Subcutaneous abdominal adipose tissue (tissue), 5 donors: ENCODE measurements at regions not wholly inside any gene's neighbourhood (a gene's known extent, or its start where the extent isn't known, plus 50 kb on each side); places are given as distances from the start of the nearest gene placed in this dataset.

ENCODE experiments used
- H3K27ac ChIP-seq: one replicate; pipeline ENCODE4 v1.7.0; 2013; ENCODE audit warnings: low read depth, mild to moderate bottlenecking, inconsistent platforms, low read length, moderate library complexity
- H3K27me3 ChIP-seq, 5 donors: one replicate each; pipeline ENCODE4 v1.7.0; 2013; ENCODE audit warnings: low read length in 5 of 5, inconsistent platforms in 1 of 5; ENCODE audit not compliant: control insufficient read depth in 5 of 5, insufficient read depth in 4 of 5
- H3K36me3 ChIP-seq, 5 donors: one replicate each; pipeline ENCODE4 v1.7.0; 2013; ENCODE audit warnings: low read length in 5 of 5; ENCODE audit not compliant: control insufficient read depth in 5 of 5, insufficient read depth in 5 of 5
- H3K4me1 ChIP-seq, 5 donors: one replicate each; pipeline ENCODE4 v1.7.0; 2013; ENCODE audit warnings: low read length in 5 of 5, mild to moderate bottlenecking in 3 of 5, moderate library complexity in 1 of 5; ENCODE audit not compliant: control insufficient read depth in 5 of 5, insufficient read depth in 5 of 5
- H3K4me3 ChIP-seq, 5 donors: one replicate each; pipeline ENCODE4 v1.7.0; 2013; ENCODE audit warnings: low read length in 5 of 5, low read depth in 1 of 5
- H3K9ac ChIP-seq, 5 donors: one replicate each; pipeline ENCODE4 v1.7.0; 2013; ENCODE audit warnings: low read length in 5 of 5, mild to moderate bottlenecking in 4 of 5, moderate library complexity in 3 of 5
- H3K9me3 ChIP-seq, 5 donors: one replicate each; pipeline ENCODE4 v1.7.0; 2013; ENCODE audit warnings: low read length in 5 of 5; ENCODE audit not compliant: control insufficient read depth in 5 of 5
- donor health status: healthy.
- donor health status: healthy.
- donor health status: healthy.
- donor health status: healthy.
- donor health status: healthy.

- no peaks in the 10 kb centered on the region for H3K4me1 ChIP-seq
- H3K9ac ChIP-seq: no peak overlapping the region
- H3K4me3 ChIP-seq: no peak overlapping the region
These were observed 221.0 kb upstream of the FOXD3 start for GRCh38 chr1:63101336-63101735.

GRCh38 chr1:63103682-63104081, 218.7 kb upstream of the FOXD3 start:
- H3K27me3 ChIP-seq: no peaks in the 10 kb centered on the region
- H3K4me3 ChIP-seq: no peak overlapping the region
- no peaks in the 10 kb centered on the region for H3K4me1 ChIP-seq
- no peaks in the 10 kb centered on the region for H3K36me3 ChIP-seq
- no peak overlapping the region for H3K27ac ChIP-seq
- no peak overlapping the region for H3K9ac ChIP-seq
- no peaks in the 10 kb centered on the region for H3K9me3 ChIP-seq

More at GRCh38 chr1:63101336-63101735, 221.0 kb upstream of the FOXD3 start:
- Histone ChIP-seq H3K36me3 (no peaks in the 10 kb centered on the region), H3K27ac (no peak overlapping the region), H3K9me3 (no peaks in the 10 kb centered on the region), H3K27me3 (no peaks in the 10 kb centered on the region)

- Histone ChIP-seq H3K4me3 (no peak overlapping the region), H3K27me3 (peaks cover 0 to 2% (median 0%) of the 10 kb centered on the region in 5 donors), H3K9me3 (no peaks in the 10 kb centered on the region), H3K36me3 (no peaks in the 10 kb centered on the region), H3K4me1 (no peaks in the 10 kb centered on the region), H3K9ac (no peak overlapping the region), H3K27ac (no peak overlapping the region)
These were observed 215.3 kb upstream of the FOXD3 start for GRCh38 chr1:63107066-63107465.

GRCh38 chr1:63108206-63108605, 214.2 kb upstream of the FOXD3 start:
- Histone ChIP-seq H3K27ac (no peak overlapping the region), H3K27me3 (peaks cover 0 to 3% (median 0%) of the 10 kb centered on the region in 5 donors), H3K9ac (no peak overlapping the region), H3K4me1 (no peaks in the 10 kb centered on the region), H3K4me3 (no peak overlapping the region), H3K9me3 (no peaks in the 10 kb centered on the region), H3K36me3 (no peaks in the 10 kb centered on the region)

GRCh38 chr1:63112155-63112900, 210.0 kb upstream of the FOXD3 start:
- Histone ChIP-seq H3K36me3 (no peaks in the 10 kb centered on the region), H3K9me3 (no peaks in the 10 kb centered on the region), H3K4me3 (no peak overlapping the region), H3K9ac (no peak overlapping the region), H3K4me1 (no peaks in the 10 kb centered on the region), H3K27ac (no peak overlapping the region), H3K27me3 (peaks cover 0 to 3% (median 0%) of the 10 kb centered on the region in 5 donors)

GRCh38 chr1:63115527-63115926, 206.8 kb upstream of the FOXD3 start:
- no peaks in the 10 kb centered on the region for H3K36me3 ChIP-seq
- no peaks in the 10 kb centered on the region for H3K4me1 ChIP-seq
- H3K27me3 ChIP-seq: peaks cover 0 to 3% (median 0%) of the 10 kb centered on the region in 5 donors
- H3K27ac ChIP-seq: no peak overlapping the region
- no peak overlapping the region for H3K9ac ChIP-seq
- no peaks in the 10 kb centered on the region for H3K9me3 ChIP-seq
- no peak overlapping the region for H3K4me3 ChIP-seq

- H3K4me1 ChIP-seq: no peaks in the 10 kb centered on the region
- H3K36me3 ChIP-seq: no peaks in the 10 kb centered on the region
- no peak overlapping the region for H3K4me3 ChIP-seq
- no peak overlapping the region for H3K27ac ChIP-seq
- no peak overlapping the region for H3K9ac ChIP-seq
- H3K9me3 ChIP-seq: no peaks in the 10 kb centered on the region
- peaks cover 0 to 3% (median 0%) of the 10 kb centered on the region in 5 donors for H3K27me3 ChIP-seq
These were observed 206.4 kb upstream of the FOXD3 start for GRCh38 chr1:63116016-63116415.

GRCh38 chr1:63119575-63120155, 202.7 kb upstream of the FOXD3 start:
- Histone ChIP-seq H3K36me3 (no peaks in the 10 kb centered on the region), H3K9me3 (no peaks in the 10 kb centered on the region), H3K27me3 (no peaks in the 10 kb centered on the region), H3K4me1 (peaks cover 0 to 1% (median 0%) of the 10 kb centered on the region in 5 donors), H3K9ac (no peak overlapping the region), H3K27ac (no peak overlapping the region), H3K4me3 (no peak overlapping the region)

GRCh38 chr1:63122079-63122478, 200.3 kb upstream of the FOXD3 start:
- no peak overlapping the region for H3K4me3 ChIP-seq
- H3K27ac ChIP-seq: no peak overlapping the region
- no peak overlapping the region for H3K9ac ChIP-seq
- no peaks in the 10 kb centered on the region for H3K9me3 ChIP-seq
- H3K4me1 ChIP-seq: peaks cover 0 to 6% (median 0%) of the 10 kb centered on the region in 5 donors
- H3K27me3 ChIP-seq: no peaks in the 10 kb centered on the region
- H3K36me3 ChIP-seq: no peaks in the 10 kb centered on the region

GRCh38 chr1:63124666-63125191, 197.6 kb upstream of the FOXD3 start:
- H3K27me3 ChIP-seq: no peaks in the 10 kb centered on the region
- H3K36me3 ChIP-seq: no peaks in the 10 kb centered on the region
- H3K27ac ChIP-seq: no peak overlapping the region
- H3K9me3 ChIP-seq: no peaks in the 10 kb centered on the region
- peaks cover 0 to 6% (median 0%) of the 10 kb centered on the region in 5 donors for H3K4me1 ChIP-seq
- H3K4me3 ChIP-seq: no peak overlapping the region
- no peak overlapping the region for H3K9ac ChIP-seq
